Cerebellar nuclear complex (tissue), 1 donor: ENCODE measurements at regions not wholly inside any gene's neighbourhood (a gene's known extent, or its start where the extent isn't known, plus 50 kb on each side); places are given as distances from the start of the nearest gene placed in this dataset.

Experiments
- DNase-seq, 2 experiments: peaks; one replicate each; lab custom pipeline; 2025; lab: John Stamatoyannopoulos, UW

GRCh38 chr13:29955137-29955650 lies 104.8 kb upstream of the UBL3 start:
- no peak for DNase-seq

GRCh38 chr13:29954082-29955028 lies 103.9 kb upstream of the UBL3 start:
- no peak for DNase-seq

GRCh38 chr13:29953542-29953941 lies 103.1 kb upstream of the UBL3 start:
- no peak for DNase-seq

- DNase-seq, result no peak
These were observed 101.8 kb upstream of the UBL3 start for GRCh38 chr13:29952245-29952644.

- DNase-seq, result no peak
These were observed 98.4 kb upstream of the UBL3 start for GRCh38 chr13:29948791-29949190.

- DNase-seq, result no peak
These were observed 97.8 kb upstream of the UBL3 start for GRCh38 chr13:29948244-29948643.

GRCh38 chr13:29947839-29948238 lies 97.4 kb upstream of the UBL3 start:
- no peak for DNase-seq

- DNase-seq, result no peak
These were observed 95.7 kb upstream of the UBL3 start for GRCh38 chr13:29946093-29946492.

- DNase-seq, result no peak
These were observed 93.3 kb upstream of the UBL3 start for GRCh38 chr13:29943686-29944085.

- no peak for DNase-seq
These were observed 92.9 kb upstream of the UBL3 start for GRCh38 chr13:29943273-29943672.

- no peak for DNase-seq
These were observed 90.3 kb upstream of the UBL3 start for GRCh38 chr13:29940715-29941114.

GRCh38 chr13:29939158-29939557 lies 88.7 kb upstream of the UBL3 start:
- no peak for DNase-seq

GRCh38 chr13:29937841-29938240 lies 87.4 kb upstream of the UBL3 start:
- no peak for DNase-seq

- DNase-seq, result no peak
These were observed 87.0 kb upstream of the UBL3 start for GRCh38 chr13:29937379-29937778.

- DNase-seq, result no peak
These were observed 86.5 kb upstream of the UBL3 start for GRCh38 chr13:29936956-29937355.

GRCh38 chr13:29936051-29936813 lies 85.8 kb upstream of the UBL3 start:
- no peak for DNase-seq

GRCh38 chr13:29935309-29935981 lies 85.0 kb upstream of the UBL3 start:
- DNase-seq, result no peak

- no peak for DNase-seq
These were observed 84.3 kb upstream of the UBL3 start for GRCh38 chr13:29934531-29935308.

GRCh38 chr13:29933401-29933800 lies 83.0 kb upstream of the UBL3 start:
- DNase-seq, result no peak

- no peak for DNase-seq
These were observed 81.3 kb upstream of the UBL3 start for GRCh38 chr13:29931696-29932095.

GRCh38 chr13:29929062-29929847 lies 78.8 kb upstream of the UBL3 start:
- no peak for DNase-seq
